ENCODE measurements at regions not wholly inside any gene's neighbourhood (a gene's known extent, or its start where the extent isn't known, plus 50 kb on each side); places are given as distances from the start of the nearest gene placed in this dataset.

DNA sequence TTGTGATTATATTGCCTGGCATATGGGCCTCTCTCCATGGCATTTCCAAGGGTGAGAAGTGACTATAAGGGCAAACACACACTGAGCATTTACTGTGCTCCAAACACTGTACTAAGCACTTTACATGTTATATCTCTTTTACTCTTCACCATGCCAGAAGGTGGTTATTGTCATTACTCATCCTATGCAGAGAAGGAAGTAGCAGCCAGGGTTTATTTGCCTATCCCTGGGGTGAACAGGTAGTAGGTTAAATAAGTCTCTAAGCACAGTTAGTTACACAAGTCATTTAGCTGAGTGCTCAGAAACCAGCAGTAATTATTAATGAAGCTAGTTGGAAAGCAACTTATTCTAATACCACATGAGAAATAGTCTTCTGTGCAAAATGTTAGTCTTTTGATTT, 109.9 kb upstream of the SYNPR start:
- POLR2A ChIA-PET = no interaction called here
- CTCF ChIA-PET = no interaction called here
- no peak overlapping the region for H3K4me3 Mint-ChIP-seq
- TF ChIP-seq EZH2 (IDR thresholded peaks at IDR 0.05; ENCODE audit: borderline replicate concordance, insufficient read depth, low read depth, low read length, poor library complexity, severe bottlenecking) = no peak
- TF ChIP-seq, protein P1, sequence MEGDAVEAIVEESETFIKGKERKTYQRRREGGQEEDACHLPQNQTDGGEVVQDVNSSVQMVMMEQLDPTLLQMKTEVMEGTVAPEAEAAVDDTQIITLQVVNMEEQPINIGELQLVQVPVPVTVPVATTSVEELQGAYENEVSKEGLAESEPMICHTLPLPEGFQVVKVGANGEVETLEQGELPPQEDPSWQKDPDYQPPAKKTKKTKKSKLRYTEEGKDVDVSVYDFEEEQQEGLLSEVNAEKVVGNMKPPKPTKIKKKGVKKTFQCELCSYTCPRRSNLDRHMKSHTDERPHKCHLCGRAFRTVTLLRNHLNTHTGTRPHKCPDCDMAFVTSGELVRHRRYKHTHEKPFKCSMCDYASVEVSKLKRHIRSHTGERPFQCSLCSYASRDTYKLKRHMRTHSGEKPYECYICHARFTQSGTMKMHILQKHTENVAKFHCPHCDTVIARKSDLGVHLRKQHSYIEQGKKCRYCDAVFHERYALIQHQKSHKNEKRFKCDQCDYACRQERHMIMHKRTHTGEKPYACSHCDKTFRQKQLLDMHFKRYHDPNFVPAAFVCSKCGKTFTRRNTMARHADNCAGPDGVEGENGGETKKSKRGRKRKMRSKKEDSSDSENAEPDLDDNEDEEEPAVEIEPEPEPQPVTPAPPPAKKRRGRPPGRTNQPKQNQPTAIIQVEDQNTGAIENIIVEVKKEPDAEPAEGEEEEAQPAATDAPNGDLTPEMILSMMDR (IDR thresholded peaks at IDR 0.05) = no peak
- Histone ChIP-seq H3K27ac (ENCODE audit: low read length in 2 of 2) (no peak overlapping the region), H3K4me2 (replicated peaks; ENCODE audit: low read depth, low read length, poor library complexity, severe bottlenecking) (no peak overlapping the region), H3K4me3 (ENCODE audit: control extremely low read depth in 1 of 5, extremely low read depth in 1 of 5, insufficient read depth in 1 of 5, low read depth in 2 of 5, low read length in 4 of 5) (no peak overlapping the region), H3K79me2 (ENCODE audit: control insufficient read depth, insufficient read depth, low read length) (no peaks in the 10 kb centered on the region), H3K9ac (ENCODE audit: low read length) (no peak overlapping the region), H3K27me3 (replicated peaks in 1 of 4; ENCODE audit: control extremely low read depth in 1 of 4, control insufficient read depth in 3 of 4, insufficient read depth in 4 of 4, low read length in 3 of 4) (no peaks in the 10 kb centered on the region), H2AFZ (ENCODE audit: insufficient read depth, low read depth, low read length, poor library complexity, severe bottlenecking) (no peak overlapping the region), H3K9me3 (ENCODE audit: control extremely low read depth in 1 of 3, control insufficient read depth in 2 of 3, insufficient read depth in 1 of 3, low read length in 2 of 3) (peaks cover 0 to 9% (median 0%) of the 10 kb centered on the region in 3 donors), H3K4me1 (ENCODE audit: control insufficient read depth in 2 of 2, insufficient read depth in 2 of 2, low read length in 2 of 2) (no peaks in the 10 kb centered on the region), H3K36me3 (replicated peaks in 1 of 2; ENCODE audit: control extremely low read depth in 1 of 2, control insufficient read depth in 1 of 2, extremely low read depth in 1 of 2, insufficient read depth in 2 of 2, low read length in 1 of 2) (no peaks in the 10 kb centered on the region), H4K20me1 (ENCODE audit: control insufficient read depth, insufficient read depth, low read length, poor library complexity, severe bottlenecking) (no peaks in the 10 kb centered on the region)
- H3K4me1 Mint-ChIP-seq = no peaks in the 10 kb centered on the region
- H3K27ac Mint-ChIP-seq = no peak overlapping the region
- peaks cover 3% of the 10 kb centered on the region for H3K9me3 Mint-ChIP-seq (ENCODE audit: insufficient read depth)
- DNase-seq = no peak
- intact Hi-C loops (cut with micrococcal nuclease) = no loop called here
- no peak for ATAC-seq (ENCODE audit: low read depth)
- no peaks in the 10 kb centered on the region for H3K27me3 Mint-ChIP-seq

DNA sequence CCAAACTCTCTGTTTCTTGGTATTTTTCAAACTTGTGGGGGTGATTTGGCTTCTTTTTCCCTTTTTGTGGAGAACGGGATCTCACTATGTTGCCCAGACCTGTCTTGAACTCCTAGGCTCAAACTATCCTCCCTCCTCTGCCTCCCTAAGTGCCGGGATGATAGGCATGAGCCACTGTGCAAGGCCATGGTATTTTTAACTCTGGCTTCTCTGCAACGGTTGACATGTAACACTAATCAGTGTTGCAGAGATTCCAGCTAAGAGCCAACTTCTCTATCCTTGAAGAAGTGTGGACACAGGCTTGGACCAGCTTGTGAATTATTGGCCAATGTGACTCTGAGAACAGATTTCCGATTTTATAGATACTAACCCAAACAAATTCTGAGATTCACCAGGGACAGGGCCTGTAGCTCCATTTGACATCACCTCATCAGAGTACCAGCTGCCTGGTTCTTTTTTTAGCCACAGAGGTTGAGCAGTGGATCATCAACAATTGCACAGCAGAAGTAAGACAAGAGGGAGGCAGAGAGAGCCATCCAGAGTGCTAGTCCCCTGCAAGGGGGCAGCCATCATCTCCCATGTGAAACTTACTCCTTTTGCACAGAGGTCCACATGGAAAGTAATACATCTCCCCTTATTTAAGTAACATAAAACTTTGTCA, 98.1 kb upstream of the SYNPR start:
- Histone ChIP-seq H3K36me3 (replicated peaks in 1 of 2; ENCODE audit: control extremely low read depth in 1 of 2, control insufficient read depth in 1 of 2, extremely low read depth in 1 of 2, insufficient read depth in 2 of 2, low read length in 1 of 2) (no peaks in the 10 kb centered on the region), H3K9ac (ENCODE audit: low read length) (no peak overlapping the region), H3K27me3 (replicated peaks in 1 of 4; ENCODE audit: control extremely low read depth in 1 of 4, control insufficient read depth in 3 of 4, insufficient read depth in 4 of 4, low read length in 3 of 4) (no peaks in the 10 kb centered on the region), H2AFZ (ENCODE audit: insufficient read depth, low read depth, low read length, poor library complexity, severe bottlenecking) (no peak overlapping the region), H3K4me1 (ENCODE audit: control insufficient read depth in 2 of 2, insufficient read depth in 2 of 2, low read length in 2 of 2) (no peaks in the 10 kb centered on the region), H4K20me1 (ENCODE audit: control insufficient read depth, insufficient read depth, low read length, poor library complexity, severe bottlenecking) (no peaks in the 10 kb centered on the region), H3K4me3 (ENCODE audit: control extremely low read depth in 1 of 5, extremely low read depth in 1 of 5, insufficient read depth in 1 of 5, low read depth in 2 of 5, low read length in 4 of 5) (no peak overlapping the region), H3K9me3 (ENCODE audit: control extremely low read depth in 1 of 3, control insufficient read depth in 2 of 3, insufficient read depth in 1 of 3, low read length in 2 of 3) (no peaks in the 10 kb centered on the region), H3K27ac (ENCODE audit: low read length in 2 of 2) (no peak overlapping the region), H3K4me2 (replicated peaks; ENCODE audit: low read depth, low read length, poor library complexity, severe bottlenecking) (no peak overlapping the region), H3K79me2 (ENCODE audit: control insufficient read depth, insufficient read depth, low read length) (no peaks in the 10 kb centered on the region)
- Mint-ChIP-seq H3K4me1 (no peaks in the 10 kb centered on the region), H3K27ac (no peak overlapping the region), H3K27me3 (no peaks in the 10 kb centered on the region), H3K4me3 (no peak overlapping the region), H3K9me3 (ENCODE audit: insufficient read depth) (peaks cover 3% of the 10 kb centered on the region)
- DNase-seq (no peak), ATAC-seq (ENCODE audit: low read depth) (no peak)
- WGBS (ENCODE audit: insufficient coverage) = 90% methylated on average over 3 of the region's 4 CpGs
- CTCF ChIA-PET = no interaction called here
- TF ChIP-seq, protein P1 (IDR thresholded peaks at IDR 0.05) = no peak
- no peak for TF ChIP-seq EZH2 (IDR thresholded peaks at IDR 0.05; ENCODE audit: borderline replicate concordance, insufficient read depth, low read depth, low read length, poor library complexity, severe bottlenecking)
- intact Hi-C loops (cut with micrococcal nuclease) = no loop called here
- POLR2A ChIA-PET = no interaction called here
